Lower leg skin (tissue), 3 donors: ENCODE measurements at regions not wholly inside any gene's neighbourhood (a gene's known extent, or its start where the extent isn't known, plus 50 kb on each side); places are given as distances from the start of the nearest gene placed in this dataset.

Experiments
- CTCF ChIP-seq, 3 donors: fragments of 450-650 bp; IDR thresholded peaks; one replicate each; pipeline ENCODE4 v1.5.1; 2016; ENCODE audit warnings: antibody characterized with exemption in 3 of 3, mild to moderate bottlenecking in 3 of 3, moderate library complexity in 2 of 3
- POLR2A ChIP-seq, 2 donors: fragments of 450-650 bp; IDR thresholded peaks; one replicate each; pipeline ENCODE4 v1.6.1; 2016 to 2017; ENCODE audit warnings: antibody characterized with exemption in 2 of 2, mild to moderate bottlenecking in 1 of 2, moderate library complexity in 1 of 2

- TF ChIP-seq CTCF (IDR thresholded peaks at IDR 0.05) (no peak), POLR2A (IDR thresholded peaks at IDR 0.05) (no peak)
Measured at GRCh38 chr10:125450218-125450617, 232.7 kb downstream of the TEX36 start.
